Stimulated activated naive CD8-positive, alpha-beta T cell treated with anti-CD3 and anti-CD28 coated beads, Interleukin-15, Interleukin-2, amounts not matched to agents 100 ng/mL and 50 ng/mL, for 24 hours (primary cell): ENCODE measurements at regions not wholly inside any gene's neighbourhood (a gene's known extent, or its start where the extent isn't known, plus 50 kb on each side); places are given as distances from the start of the nearest gene placed in this dataset.

ENCODE experiments used
- H3K27ac Mint-ChIP-seq: one replicate; pipeline ENCODE4 v1.8.0; 2021; ENCODE audit warnings: mild to moderate bottlenecking, mixed read lengths
- H3K27me3 Mint-ChIP-seq: one replicate; pipeline ENCODE4 v1.8.0; 2021; ENCODE audit warnings: mixed read lengths
- H3K36me3 Mint-ChIP-seq: one replicate; pipeline ENCODE4 v1.8.0; 2021; ENCODE audit warnings: low read depth, mixed read lengths
- H3K4me1 Mint-ChIP-seq: one replicate; pipeline ENCODE4 v1.8.0; 2021; ENCODE audit warnings: low read depth, mixed read lengths
- H3K4me3 Mint-ChIP-seq: one replicate; pipeline ENCODE4 v1.8.0; 2021; ENCODE audit warnings: mild to moderate bottlenecking, mixed read lengths
- H3K9me3 Mint-ChIP-seq: one replicate; pipeline ENCODE4 v1.8.0; 2021; ENCODE audit warnings: mixed read lengths

DNA sequence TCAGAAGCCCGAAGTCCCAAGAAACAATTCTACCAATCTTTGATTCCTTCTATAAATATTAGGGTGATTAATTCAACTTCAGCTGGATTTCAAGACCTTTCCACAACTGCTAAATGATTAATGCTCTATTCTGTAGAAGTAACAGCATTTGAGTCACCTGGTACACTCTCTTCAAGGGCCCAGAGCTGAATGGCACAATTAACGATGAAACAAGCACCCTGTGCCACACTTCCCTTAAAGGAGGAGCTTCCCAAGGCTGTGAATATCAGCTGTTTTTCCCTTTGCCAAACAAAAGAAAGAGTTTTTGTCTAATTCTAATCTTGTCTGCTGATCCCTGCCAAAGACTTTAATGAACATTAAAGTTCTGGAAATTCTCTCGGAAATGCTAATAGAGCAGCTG, 56.0 kb downstream of the BOD1L2 start:
- no peaks in the 10 kb centered on the region for H3K36me3 Mint-ChIP-seq
- H3K4me1 Mint-ChIP-seq = no peaks in the 10 kb centered on the region
- peaks cover 23% of the 10 kb centered on the region for H3K27me3 Mint-ChIP-seq
- H3K9me3 Mint-ChIP-seq = no peaks in the 10 kb centered on the region
- H3K27ac Mint-ChIP-seq = no peak overlapping the region
- H3K4me3 Mint-ChIP-seq = no peak overlapping the region

- no peaks in the 10 kb centered on the region for H3K36me3 Mint-ChIP-seq
- no peaks in the 10 kb centered on the region for H3K9me3 Mint-ChIP-seq
Measured at GRCh38 chr18:57205641-57206040, 58.8 kb downstream of the BOD1L2 start.

DNA sequence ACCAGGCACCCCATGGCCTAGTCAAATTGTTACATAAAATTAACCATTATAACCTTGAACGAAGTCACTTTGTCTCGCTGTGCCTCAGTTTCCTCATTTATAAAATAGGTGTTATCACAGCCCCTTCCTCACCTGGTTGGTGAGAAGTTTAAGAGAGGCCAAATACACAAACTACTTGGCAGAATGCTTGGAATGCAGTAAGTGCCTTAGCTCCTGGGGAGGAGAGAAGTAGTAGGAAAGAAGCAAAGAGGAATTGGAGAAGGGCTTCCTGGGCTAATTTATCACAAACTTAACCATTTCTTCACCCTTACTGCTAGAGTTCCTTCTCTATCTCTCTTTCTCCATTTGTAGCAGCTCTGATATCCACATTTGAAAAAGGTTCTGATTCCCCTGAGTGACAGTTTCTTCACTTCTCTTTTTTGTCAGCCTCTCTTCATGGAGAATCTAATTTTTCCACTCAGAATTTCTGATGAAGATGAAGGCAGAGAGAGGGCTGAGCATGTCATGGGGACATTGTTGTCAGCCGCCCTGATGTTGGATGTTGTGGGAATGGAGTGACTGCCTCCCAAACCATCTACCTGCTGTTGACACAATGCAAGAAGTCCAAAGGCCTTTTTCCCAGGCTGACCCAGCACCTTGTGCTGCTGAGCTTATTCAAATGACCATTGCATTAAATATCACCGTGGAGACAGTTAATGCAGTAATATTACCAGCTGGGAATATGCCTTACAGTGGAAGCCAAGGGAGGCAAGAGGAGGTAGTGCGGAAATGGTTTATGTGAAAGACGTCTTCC, 60.4 kb downstream of the BOD1L2 start:
- Mint-ChIP-seq H3K36me3 (no peaks in the 10 kb centered on the region), H3K9me3 (no peaks in the 10 kb centered on the region), H3K27ac (no peak overlapping the region), H3K27me3 (peaks cover 41% of the 10 kb centered on the region), H3K4me1 (peaks cover 8% of the 10 kb centered on the region), H3K4me3 (no peak overlapping the region)

More at GRCh38 chr18:57205641-57206040, 58.8 kb downstream of the BOD1L2 start:
- Mint-ChIP-seq H3K27me3 (peaks cover 33% of the 10 kb centered on the region), H3K4me1 (peaks cover 8% of the 10 kb centered on the region), H3K4me3 (no peak overlapping the region), H3K27ac (no peak overlapping the region)

- Mint-ChIP-seq H3K27me3 (peaks cover 41% of the 10 kb centered on the region), H3K36me3 (no peaks in the 10 kb centered on the region), H3K9me3 (no peaks in the 10 kb centered on the region), H3K4me1 (peaks cover 8% of the 10 kb centered on the region), H3K4me3 (no peak overlapping the region), H3K27ac (no peak overlapping the region)
Measured at GRCh38 chr18:57208047-57208446, 61.2 kb downstream of the BOD1L2 start.

DNA sequence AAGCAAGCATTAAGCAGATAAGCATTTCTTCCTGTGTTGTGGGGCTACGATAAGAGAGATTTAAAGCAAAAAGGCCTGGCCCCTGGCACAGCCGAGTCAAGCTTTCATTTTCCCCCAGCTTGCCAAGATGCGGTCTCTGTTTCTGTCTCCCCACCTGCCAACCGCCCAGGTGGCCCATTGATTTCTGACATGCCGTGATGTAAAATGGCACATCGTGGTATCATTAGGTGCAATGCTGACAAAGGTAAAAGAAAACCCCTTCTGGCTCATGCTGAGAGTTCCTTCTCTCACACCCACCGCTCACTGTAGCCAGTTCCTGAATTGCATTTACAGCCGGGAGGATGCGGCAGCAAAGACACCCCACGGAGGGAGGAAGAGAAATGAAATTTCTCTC, 62.8 kb downstream of the BOD1L2 start:
- H3K4me3 Mint-ChIP-seq = peak overlapping the region; percentile 21
- no peaks in the 10 kb centered on the region for H3K9me3 Mint-ChIP-seq
- no peak overlapping the region for H3K27ac Mint-ChIP-seq
- H3K36me3 Mint-ChIP-seq = no peaks in the 10 kb centered on the region
- peaks cover 8% of the 10 kb centered on the region for H3K4me1 Mint-ChIP-seq
- H3K27me3 Mint-ChIP-seq = peaks cover 37% of the 10 kb centered on the region

- H3K4me3 Mint-ChIP-seq = peak overlapping the region; percentile 21
- H3K27me3 Mint-ChIP-seq = peaks cover 35% of the 10 kb centered on the region
- H3K27ac Mint-ChIP-seq = no peak overlapping the region
- peaks cover 8% of the 10 kb centered on the region for H3K4me1 Mint-ChIP-seq
- no peaks in the 10 kb centered on the region for H3K36me3 Mint-ChIP-seq
- H3K9me3 Mint-ChIP-seq = no peaks in the 10 kb centered on the region
Measured at GRCh38 chr18:57210107-57210715, 63.3 kb downstream of the BOD1L2 start.

DNA sequence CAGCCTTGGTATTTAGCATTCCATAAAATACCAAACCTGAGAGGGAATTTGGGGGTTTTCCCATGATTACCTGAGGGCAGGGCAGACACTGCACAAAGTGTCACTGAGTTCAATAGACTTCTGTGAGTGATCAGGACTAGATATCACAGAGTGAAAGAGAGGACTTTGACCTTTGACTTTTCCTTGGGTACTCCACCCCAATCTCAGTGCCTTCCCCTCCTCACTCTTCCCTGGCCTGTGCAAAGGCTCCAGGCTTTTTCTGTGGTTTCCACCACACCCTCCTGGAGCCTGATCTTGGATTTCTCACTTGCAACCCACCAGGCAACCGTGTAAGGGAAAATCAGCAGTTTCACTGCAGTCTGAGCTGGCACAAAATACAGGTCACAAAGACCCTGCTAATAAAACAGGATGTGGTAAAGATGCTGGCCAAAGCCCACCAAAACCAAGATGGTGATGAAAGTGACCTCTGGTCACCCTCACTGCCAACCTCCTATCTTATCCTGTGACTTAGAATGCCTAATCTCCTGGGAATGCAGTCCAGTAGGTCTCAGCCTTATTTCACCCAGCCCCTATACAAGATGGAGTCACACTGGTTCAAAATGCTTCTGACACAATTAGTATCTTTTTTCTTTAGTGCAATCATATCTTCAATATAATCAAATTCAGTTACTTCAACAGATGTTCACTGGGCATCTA, 64.0 kb downstream of the BOD1L2 start:
- Mint-ChIP-seq H3K9me3 (no peaks in the 10 kb centered on the region), H3K27ac (no peak overlapping the region), H3K27me3 (peaks cover 34% of the 10 kb centered on the region), H3K4me1 (peaks cover 8% of the 10 kb centered on the region), H3K36me3 (no peaks in the 10 kb centered on the region), H3K4me3 (no peak overlapping the region)

DNA sequence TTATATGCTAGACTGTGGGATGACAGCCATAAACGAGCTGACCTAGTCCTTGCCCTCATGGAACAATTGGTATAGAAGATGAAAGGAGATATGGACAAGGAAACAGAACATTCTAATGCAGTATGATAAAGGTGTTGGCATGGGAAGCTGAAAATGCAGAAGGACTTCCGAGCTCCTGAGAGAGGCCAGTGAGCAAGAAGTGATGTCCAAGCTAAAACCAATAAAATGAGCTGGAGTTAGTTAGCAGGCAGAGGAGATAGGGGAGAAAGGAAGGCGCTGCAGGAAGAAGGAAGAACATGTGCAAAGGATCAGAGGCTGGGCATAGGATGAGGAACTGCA, 64.5 kb downstream of the BOD1L2 start:
- Mint-ChIP-seq H3K36me3 (no peaks in the 10 kb centered on the region), H3K4me1 (peaks cover 8% of the 10 kb centered on the region), H3K4me3 (no peak overlapping the region), H3K27ac (no peak overlapping the region), H3K9me3 (no peaks in the 10 kb centered on the region), H3K27me3 (peaks cover 34% of the 10 kb centered on the region)

DNA sequence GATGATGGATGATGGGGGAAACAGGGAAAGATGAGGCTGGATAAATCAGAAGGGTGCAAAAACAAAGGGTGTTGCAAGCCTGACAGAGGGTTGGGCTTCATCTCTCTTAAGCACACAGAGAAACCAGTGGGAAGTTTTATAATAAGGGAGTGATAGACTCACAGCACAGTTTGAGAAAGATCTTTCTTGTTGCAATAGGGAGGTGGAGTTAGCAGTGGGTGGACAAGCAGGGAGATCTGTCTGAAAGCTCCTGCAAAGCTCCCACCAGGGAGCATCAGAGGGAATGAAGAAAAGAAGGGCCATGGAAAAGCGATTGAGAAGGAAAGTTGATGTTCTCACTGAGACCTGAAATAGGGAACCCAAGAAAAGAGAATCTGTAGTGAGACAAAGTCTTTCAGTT, 64.9 kb downstream of the BOD1L2 start:
- no peaks in the 10 kb centered on the region for H3K36me3 Mint-ChIP-seq
- no peak overlapping the region for H3K27ac Mint-ChIP-seq
- H3K4me3 Mint-ChIP-seq = no peak overlapping the region
- H3K27me3 Mint-ChIP-seq = peaks cover 34% of the 10 kb centered on the region
- H3K4me1 Mint-ChIP-seq = peaks cover 8% of the 10 kb centered on the region
- no peaks in the 10 kb centered on the region for H3K9me3 Mint-ChIP-seq

- Mint-ChIP-seq H3K27ac (no peak overlapping the region), H3K4me3 (no peak overlapping the region), H3K27me3 (peaks cover 34% of the 10 kb centered on the region)
Measured at GRCh38 chr18:57212678-57213077, 65.8 kb downstream of the BOD1L2 start.

DNA sequence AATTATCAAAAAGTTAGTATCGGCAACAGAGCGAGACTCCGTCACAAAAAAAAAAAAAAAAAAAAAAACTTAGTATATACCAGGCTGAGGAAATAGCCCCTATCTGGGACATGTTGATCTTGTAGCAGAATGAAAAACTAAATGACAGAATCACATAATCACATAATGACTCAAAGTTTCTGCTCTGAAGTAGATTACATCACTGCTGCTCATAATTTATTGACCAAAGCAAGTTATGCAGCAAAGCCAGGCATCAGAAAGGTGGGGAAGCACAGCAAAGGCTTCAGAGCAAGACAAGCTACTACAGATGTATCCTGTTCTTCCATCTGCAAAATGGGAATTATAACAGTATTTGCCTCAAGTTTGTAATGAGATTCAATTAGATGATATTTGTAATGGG, 68.1 kb downstream of the BOD1L2 start:
- H3K4me3 Mint-ChIP-seq = no peak overlapping the region
- peaks cover 3% of the 10 kb centered on the region for H3K4me1 Mint-ChIP-seq

More at GRCh38 chr18:57212678-57213077, 65.8 kb downstream of the BOD1L2 start:
- Mint-ChIP-seq H3K36me3 (no peaks in the 10 kb centered on the region), H3K4me1 (peaks cover 8% of the 10 kb centered on the region), H3K9me3 (peaks cover 3% of the 10 kb centered on the region)

GRCh38 chr18:57218281-57218680, 71.4 kb downstream of the BOD1L2 start:
- Mint-ChIP-seq H3K9me3 (peaks cover 5% of the 10 kb centered on the region), H3K4me1 (no peaks in the 10 kb centered on the region), H3K4me3 (no peak overlapping the region), H3K36me3 (no peaks in the 10 kb centered on the region), H3K27me3 (peaks cover 6% of the 10 kb centered on the region), H3K27ac (no peak overlapping the region)

More for the DNA sequence above, 68.1 kb downstream of the BOD1L2 start:
- Mint-ChIP-seq H3K9me3 (peaks cover 5% of the 10 kb centered on the region), H3K27me3 (peaks cover 17% of the 10 kb centered on the region), H3K27ac (no peak overlapping the region), H3K36me3 (no peaks in the 10 kb centered on the region)

GRCh38 chr18:57219964-57220363, 73.1 kb downstream of the BOD1L2 start:
- H3K4me3 Mint-ChIP-seq = no peak overlapping the region
- H3K27ac Mint-ChIP-seq = no peak overlapping the region

DNA sequence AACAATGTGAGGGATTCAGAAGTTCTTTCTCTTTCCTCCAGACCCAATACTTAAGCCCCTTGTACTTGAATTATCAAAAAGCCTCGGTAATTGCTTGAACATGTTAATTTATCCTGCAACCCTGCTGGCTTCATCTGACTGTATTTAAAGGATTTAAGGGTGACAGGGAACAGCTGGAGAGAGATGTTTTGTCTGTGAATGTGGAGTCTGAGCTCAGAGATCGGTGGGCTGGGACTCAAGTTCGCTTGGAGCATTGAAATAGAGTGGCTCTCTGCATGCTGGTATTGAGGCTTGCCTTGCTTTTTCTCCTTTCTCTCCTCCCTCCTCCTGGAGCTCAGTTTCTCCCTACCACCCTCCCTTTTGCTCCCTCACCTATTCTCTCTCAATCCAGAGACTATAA, 73.6 kb downstream of the BOD1L2 start:
- Mint-ChIP-seq H3K36me3 (no peaks in the 10 kb centered on the region), H3K4me1 (no peaks in the 10 kb centered on the region), H3K27me3 (peaks cover 7% of the 10 kb centered on the region), H3K4me3 (no peak overlapping the region), H3K9me3 (peaks cover 5% of the 10 kb centered on the region), H3K27ac (no peak overlapping the region)

More at GRCh38 chr18:57219964-57220363, 73.1 kb downstream of the BOD1L2 start:
- peaks cover 6% of the 10 kb centered on the region for H3K27me3 Mint-ChIP-seq
- peaks cover 5% of the 10 kb centered on the region for H3K9me3 Mint-ChIP-seq
- H3K4me1 Mint-ChIP-seq = no peaks in the 10 kb centered on the region
- no peaks in the 10 kb centered on the region for H3K36me3 Mint-ChIP-seq

DNA sequence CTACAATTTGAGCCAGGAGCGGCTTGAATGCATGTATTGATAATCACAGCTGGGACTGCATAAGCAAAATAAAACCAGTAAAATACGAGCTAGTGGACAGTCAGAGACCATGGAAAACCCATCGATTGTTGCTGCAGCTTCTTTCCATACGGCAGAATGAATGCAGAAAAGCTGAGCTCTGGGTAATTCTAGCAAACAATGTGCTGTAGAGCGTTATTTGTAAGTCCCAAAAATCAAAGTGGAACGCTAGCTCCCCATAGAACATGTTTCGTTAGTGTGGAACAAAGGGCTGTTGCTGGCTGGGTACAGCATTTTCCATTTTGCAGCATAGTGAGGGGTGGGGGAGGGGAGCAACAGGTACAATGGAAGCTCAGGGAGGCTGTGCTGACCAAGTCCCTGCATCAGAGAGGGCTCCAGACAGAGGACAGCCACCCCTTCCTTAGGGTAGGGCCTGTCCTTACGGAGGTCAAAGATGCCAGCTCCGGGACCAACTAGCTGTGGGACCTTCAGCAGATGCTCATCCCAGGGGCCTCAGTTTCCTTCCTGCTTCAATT, 74.1 kb downstream of the BOD1L2 start:
- Mint-ChIP-seq H3K4me3 (no peak overlapping the region), H3K27ac (no peak overlapping the region), H3K9me3 (peaks cover 5% of the 10 kb centered on the region), H3K4me1 (no peaks in the 10 kb centered on the region), H3K27me3 (peaks cover 10% of the 10 kb centered on the region), H3K36me3 (no peaks in the 10 kb centered on the region)
